IMR-90 (cell line): ENCODE measurements at regions not wholly inside any gene's neighbourhood (a gene's known extent, or its start where the extent isn't known, plus 50 kb on each side); places are given as distances from the start of the nearest gene placed in this dataset.
A peak's percentile ranks its signal among the peaks of the same experiment; 100 is the strongest.

Experiments
- ATAC-seq: fragments of 200-7000 bp; cut with Tn5 transposase; 2 replicates; pipeline ENCODE4 v1.9.1; 2020; ENCODE audit warnings: low read depth, mild to moderate bottlenecking, moderate library complexity
- BruUV-seq: library from RNA; stranded (reverse); fragments of 400-500 nt; replicated peaks from 2 replicates; lab custom pipeline; 2021; lab: Mats Ljungman, UMichigan
- CTCF ChIA-PET: fragments of 300-600 bp; formaldehyde crosslinking; extraction: SDS; loops from one replicate; lab custom pipeline; 2021; ENCODE audit warnings: antibody characterized with exemption; lab: Yijun Ruan, JAX
- POLR2A ChIA-PET: fragments of 300-600 bp; sonication (Branson Sonifier 250); formaldehyde crosslinking; loops from one replicate; lab custom pipeline; 2022; ENCODE audit warnings: antibody characterized with exemption; ENCODE audit not compliant: unreplicated experiment; lab: Charles Lee
- DNase-seq: peaks from one replicate; pipeline ENCODE4 v3.0.0; 2013
- H2AFZ ChIP-seq: replicated peaks from 2 replicates; pipeline ENCODE3; 2013; ENCODE audit warnings: low read length, mild to moderate bottlenecking; ENCODE audit not compliant: poor library complexity
- H2AK5ac ChIP-seq: 2 replicates; pipeline ENCODE4 v1.6.1; 2013; ENCODE audit warnings: low read depth, low read length, inconsistent platforms
- H2AK9ac ChIP-seq: replicated peaks from 2 replicates; pipeline ENCODE3; 2013; ENCODE audit warnings: mild to moderate bottlenecking, low read depth, low read length, moderate library complexity; ENCODE audit not compliant: poor library complexity
- H2BK120ac ChIP-seq: 2 replicates; pipeline ENCODE4 v1.6.1; 2013; ENCODE audit warnings: low read depth, low read length, inconsistent platforms
- H2BK15ac ChIP-seq: 3 replicates; pipeline ENCODE4 v1.6.1; 2013; ENCODE audit warnings: low read depth, low read length, inconsistent platforms
- H2BK20ac ChIP-seq: 2 replicates; pipeline ENCODE4 v1.6.1; 2013; ENCODE audit warnings: low read depth, mild to moderate bottlenecking, inconsistent platforms, low read length, moderate library complexity
- H2BK5ac ChIP-seq: 2 replicates; pipeline ENCODE4 v1.6.1; 2013; ENCODE audit warnings: mild to moderate bottlenecking, low read depth, low read length, inconsistent platforms; ENCODE audit not compliant: poor library complexity, severe bottlenecking
- H3K14ac ChIP-seq: replicated peaks from 2 replicates; pipeline ENCODE4 v1.6.1; 2013; ENCODE audit warnings: low read depth, low read length, inconsistent platforms
- H3K18ac ChIP-seq: 2 replicates; pipeline ENCODE4 v1.6.1; 2013; ENCODE audit warnings: low read depth, low read length, control low read depth
- H3K23ac ChIP-seq: 2 replicates; pipeline ENCODE4 v1.6.1; 2013; ENCODE audit warnings: low read depth, low read length, inconsistent platforms
- H3K27ac ChIP-seq: 2 replicates; pipeline ENCODE4 v1.5.1; 2013; ENCODE audit warnings: mild to moderate bottlenecking, control low read depth, low read length; ENCODE audit not compliant: insufficient read depth
- H3K27me3 ChIP-seq: 2 replicates; pipeline ENCODE4 v1.6.1; 2013; ENCODE audit warnings: low read length; ENCODE audit not compliant: control insufficient read depth, insufficient read depth
- H3K36me3 ChIP-seq: 2 replicates; pipeline ENCODE4 v1.6.1; 2013; ENCODE audit warnings: low read length, mixed read lengths; ENCODE audit not compliant: control insufficient read depth, insufficient read depth
- H3K4ac ChIP-seq: 2 replicates; pipeline ENCODE4 v1.6.1; 2013; ENCODE audit warnings: low read depth, low read length, inconsistent platforms
- H3K4me1 ChIP-seq: 2 replicates; pipeline ENCODE4 v1.6.1; 2013; ENCODE audit warnings: low read length, mixed read lengths; ENCODE audit not compliant: control insufficient read depth, insufficient read depth
- H3K4me2 ChIP-seq: 2 replicates; pipeline ENCODE4 v1.6.1; 2013; ENCODE audit warnings: low read depth, mild to moderate bottlenecking, control low read depth, low read length, moderate library complexity
- H3K4me3 ChIP-seq: 2 replicates; pipeline ENCODE4 v1.5.1; 2013; ENCODE audit warnings: low read depth, mild to moderate bottlenecking, control low read depth, low read length, moderate library complexity; ENCODE audit not compliant: insufficient read depth
- H3K56ac ChIP-seq: 2 replicates; pipeline ENCODE4 v1.6.1; 2013; ENCODE audit warnings: low read length, inconsistent platforms; ENCODE audit not compliant: insufficient read depth; ENCODE audit errors: extremely low read depth
- H3K79me1 ChIP-seq, 2 experiments: 2 replicates each; pipeline ENCODE4 v1.6.1; 2013; ENCODE audit warnings: low read length in 2 of 2, inconsistent platforms in 1 of 2, low read depth in 1 of 2
- H3K9ac ChIP-seq: 2 replicates; pipeline ENCODE4 v1.6.1; 2013; ENCODE audit warnings: low read depth, low read length, control low read depth
- H3K9me1 ChIP-seq: 2 replicates; pipeline ENCODE4 v1.6.1; 2013; ENCODE audit warnings: low read length, inconsistent platforms; ENCODE audit not compliant: insufficient read depth
- H3K9me3 ChIP-seq: 2 replicates; pipeline ENCODE4 v1.6.1; 2013; ENCODE audit warnings: low read length; ENCODE audit not compliant: control insufficient read depth, insufficient read depth
- H4K20me1 ChIP-seq: 2 replicates; pipeline ENCODE4 v1.6.1; 2013; ENCODE audit warnings: low read length, inconsistent platforms; ENCODE audit not compliant: insufficient read depth
- H4K5ac ChIP-seq: 2 replicates; pipeline ENCODE4 v1.6.1; 2013; ENCODE audit warnings: mild to moderate bottlenecking, low read depth, low read length, control low read depth
- H4K8ac ChIP-seq, 2 experiments: 2 replicates each; pipeline ENCODE4 v1.6.1; 2013; ENCODE audit warnings: low read depth in 2 of 2, low read length in 2 of 2, control low read depth in 1 of 2, inconsistent platforms in 1 of 2
- H4K91ac ChIP-seq: 2 replicates; pipeline ENCODE4 v1.6.1; 2013; ENCODE audit warnings: low read depth, low read length, inconsistent platforms; ENCODE audit not compliant: insufficient read depth
- CEBPB ChIP-seq: IDR thresholded peaks from 2 replicates; pipeline ENCODE4 v1.6.1; 2012; ENCODE audit warnings: low read depth, low read length, improper control_type of control experiment
- RCOR1 ChIP-seq: IDR thresholded peaks from 2 replicates; pipeline ENCODE4 v1.6.1; 2012; ENCODE audit warnings: mild to moderate bottlenecking, low read length, improper control_type of control experiment; ENCODE audit not compliant: insufficient replicate concordance
- WGBS, 2 experiments: methylation state at CpG; one replicate each; pipeline versions ENCODE4 v1.1.5 to v1.1.7; 2013; ENCODE audit warnings: missing lambda C conversion rate in 2 of 2; ENCODE audit not compliant: insufficient read length in 1 of 2; ENCODE audit errors: extremely low coverage in 2 of 2; 5-methylcytosine and 5-hydroxymethylcytosine counted together
- dilution Hi-C: fragments of 300-500 bp; cut with HindIII; formaldehyde crosslinking; loops from one replicate; pipeline ENCODE4 v1.14.3; 2018; ENCODE audit warnings: low sequenced_read_pairs; ENCODE audit not compliant: unreplicated experiment
- in situ Hi-C: fragments of 300-500 bp; cut with MboI; formaldehyde crosslinking; loops from 3 replicates; pipeline ENCODE4 v1.14.3; 2019; ENCODE audit warnings: low sequenced_read_pairs, inconsistent platforms, mixed read lengths
- intact Hi-C: fragments of 100-400 bp; cut with micrococcal nuclease; formaldehyde crosslinking; loops from 2 replicates; pipeline ENCODE4 v1.10.0; 2022
- TF ChIP-seq, protein P1 (sequence below): fragments of 150-350 bp; IDR thresholded peaks from 2 replicates; pipeline ENCODE4 v1.6.1; 2017; ENCODE audit warnings: mild to moderate bottlenecking, antibody characterized with exemption, low read length, low read depth

DNA sequence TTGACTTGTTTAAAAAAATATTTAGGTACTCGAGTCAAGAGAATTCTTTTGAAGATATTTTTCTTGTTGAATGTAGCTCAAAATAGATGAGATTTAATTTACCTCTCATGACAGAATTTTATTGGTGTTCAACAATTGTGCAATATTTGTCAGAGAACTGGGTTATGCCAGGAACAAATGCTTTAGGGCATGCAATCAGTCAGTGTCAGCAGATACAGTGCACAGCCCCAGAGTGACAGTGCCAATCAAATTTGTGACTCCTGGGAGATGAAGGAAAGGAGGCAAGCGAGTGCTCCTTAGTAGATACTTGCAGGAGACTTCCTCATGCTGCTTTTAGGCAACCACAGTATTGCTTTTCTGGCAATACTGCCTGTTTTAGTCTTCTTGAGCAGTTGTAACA is 81.2 kb upstream of the DSEL start:
- H4K91ac ChIP-seq: no peak overlapping the region
- 0 out of 2 replicates have a peak overlapping the region, but pooled peaks have one; percentile 10 for H2BK120ac ChIP-seq
- in situ Hi-C loops (no loop called here), intact Hi-C loops (no loop called here), dilution Hi-C loops (no loop called here)
- H3K14ac ChIP-seq: 0 out of 2 replicates have a peak overlapping the region, but pooled peaks have one; percentile 77
- peak overlapping the region; percentile 51; the same call in 1 of the 2 replicates for H3K18ac ChIP-seq
- BruUV-seq: no TSS peak
- no peak overlapping the region for H2AK9ac ChIP-seq
- no peak overlapping the region for H3K56ac ChIP-seq
- WGBS, 2 experiments: 100% methylated on average over 1 of the region's 2 CpGs; no CpG with 5 or more reads in 1 of the 2 experiments
- no peak overlapping the region for H3K4me3 ChIP-seq
- CTCF ChIA-PET: no interaction called here
- no peak overlapping the region for H3K4me2 ChIP-seq
- H3K23ac ChIP-seq: no peak overlapping the region
- peak overlapping the region; percentile 29; the same call in 1 of the 2 replicates for H2BK20ac ChIP-seq
- DNase-seq (no peak), ATAC-seq (no peak)
- no peak overlapping the region for H4K5ac ChIP-seq
- TF ChIP-seq, protein P1, sequence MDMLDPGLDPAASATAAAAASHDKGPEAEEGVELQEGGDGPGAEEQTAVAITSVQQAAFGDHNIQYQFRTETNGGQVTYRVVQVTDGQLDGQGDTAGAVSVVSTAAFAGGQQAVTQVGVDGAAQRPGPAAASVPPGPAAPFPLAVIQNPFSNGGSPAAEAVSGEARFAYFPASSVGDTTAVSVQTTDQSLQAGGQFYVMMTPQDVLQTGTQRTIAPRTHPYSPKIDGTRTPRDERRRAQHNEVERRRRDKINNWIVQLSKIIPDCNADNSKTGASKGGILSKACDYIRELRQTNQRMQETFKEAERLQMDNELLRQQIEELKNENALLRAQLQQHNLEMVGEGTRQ: no peak
- TF ChIP-seq CEBPB (peak; percentile 53), RCOR1 (no peak)
- H3K4me1 ChIP-seq: peaks cover 2% of the 10 kb centered on the region; the same call in 1 of the 2 replicates
- H3K36me3 ChIP-seq: no peaks in the 10 kb centered on the region
- H4K20me1 ChIP-seq: no peaks in the 10 kb centered on the region
- POLR2A ChIA-PET: no interaction called here
- H2AK5ac ChIP-seq: no peak overlapping the region
- H3K9me3 ChIP-seq: peaks cover 3% of the 10 kb centered on the region
- no peaks in the 10 kb centered on the region for H3K79me1 ChIP-seq
- no peak overlapping the region for H3K9ac ChIP-seq
- H2AFZ ChIP-seq: no peak overlapping the region
- peak overlapping the region; percentile 1; the same call in 1 of the 2 replicates for H3K4ac ChIP-seq
- H3K27me3 ChIP-seq: no peaks in the 10 kb centered on the region
- no peak overlapping the region for H4K8ac ChIP-seq
- H3K9me1 ChIP-seq: peaks cover 3% of the 10 kb centered on the region
- H2BK5ac ChIP-seq: no peak overlapping the region
- no peak overlapping the region for H2BK15ac ChIP-seq
- no peak overlapping the region for H3K27ac ChIP-seq
